ENCODE measurements at regions not wholly inside any gene's neighbourhood (a gene's known extent, or its start where the extent isn't known, plus 50 kb on each side); places are given as distances from the start of the nearest gene placed in this dataset.

DNA sequence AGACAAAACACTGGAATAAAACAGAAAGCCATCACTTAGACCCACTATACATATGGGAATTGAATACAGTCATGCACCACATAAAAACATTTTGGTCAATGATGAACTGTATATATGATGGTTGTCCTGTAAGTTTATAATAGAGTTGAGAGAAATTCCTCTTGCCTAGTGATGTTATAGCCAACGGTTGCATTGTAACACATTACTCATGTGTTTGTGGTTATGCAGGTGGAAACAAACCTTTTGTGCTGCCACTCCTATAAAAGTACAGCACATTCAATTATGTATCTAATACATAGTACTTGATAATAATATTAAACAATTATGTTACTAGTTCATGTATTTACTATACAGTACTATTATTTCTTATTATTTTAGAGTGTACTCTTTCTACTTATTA lies 381.2 kb upstream of the MBL2 start:
- no peak overlapping the region for H3K4me3 ChIP-seq (ENCODE audit: low read depth, low read length)
- no peak for DNase-seq (ENCODE audit: low read depth)
- TF ChIP-seq, protein P1, sequence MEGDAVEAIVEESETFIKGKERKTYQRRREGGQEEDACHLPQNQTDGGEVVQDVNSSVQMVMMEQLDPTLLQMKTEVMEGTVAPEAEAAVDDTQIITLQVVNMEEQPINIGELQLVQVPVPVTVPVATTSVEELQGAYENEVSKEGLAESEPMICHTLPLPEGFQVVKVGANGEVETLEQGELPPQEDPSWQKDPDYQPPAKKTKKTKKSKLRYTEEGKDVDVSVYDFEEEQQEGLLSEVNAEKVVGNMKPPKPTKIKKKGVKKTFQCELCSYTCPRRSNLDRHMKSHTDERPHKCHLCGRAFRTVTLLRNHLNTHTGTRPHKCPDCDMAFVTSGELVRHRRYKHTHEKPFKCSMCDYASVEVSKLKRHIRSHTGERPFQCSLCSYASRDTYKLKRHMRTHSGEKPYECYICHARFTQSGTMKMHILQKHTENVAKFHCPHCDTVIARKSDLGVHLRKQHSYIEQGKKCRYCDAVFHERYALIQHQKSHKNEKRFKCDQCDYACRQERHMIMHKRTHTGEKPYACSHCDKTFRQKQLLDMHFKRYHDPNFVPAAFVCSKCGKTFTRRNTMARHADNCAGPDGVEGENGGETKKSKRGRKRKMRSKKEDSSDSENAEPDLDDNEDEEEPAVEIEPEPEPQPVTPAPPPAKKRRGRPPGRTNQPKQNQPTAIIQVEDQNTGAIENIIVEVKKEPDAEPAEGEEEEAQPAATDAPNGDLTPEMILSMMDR (IDR thresholded peaks at IDR 0.05; ENCODE audit: low read depth, low read length, missing control alignments) = no peak

DNA sequence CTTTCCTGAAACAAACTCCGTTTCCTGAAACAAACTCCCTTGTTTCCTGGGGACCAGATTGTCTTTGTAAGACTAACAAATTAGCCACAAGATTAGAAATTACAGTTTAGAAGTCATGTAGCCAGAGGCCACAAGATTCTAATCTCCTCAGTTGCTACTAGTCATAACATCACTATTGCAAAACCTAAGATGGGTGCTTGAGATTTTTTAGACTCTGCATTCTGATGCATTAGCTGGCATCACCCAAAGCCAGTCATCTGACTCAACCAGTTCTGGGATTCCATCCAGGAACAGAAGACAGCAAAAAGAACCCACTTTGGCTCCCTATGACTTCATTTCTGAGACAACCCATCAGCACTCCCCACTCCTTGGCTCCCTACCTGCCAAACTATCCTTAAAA lies 367.9 kb upstream of the MBL2 start:
- no peak for DNase-seq (ENCODE audit: low read depth)
- TF ChIP-seq, protein P1 (IDR thresholded peaks at IDR 0.05; ENCODE audit: low read depth, low read length, missing control alignments) = no peak
- H3K4me3 ChIP-seq (ENCODE audit: low read depth, low read length) = no peak overlapping the region

DNA sequence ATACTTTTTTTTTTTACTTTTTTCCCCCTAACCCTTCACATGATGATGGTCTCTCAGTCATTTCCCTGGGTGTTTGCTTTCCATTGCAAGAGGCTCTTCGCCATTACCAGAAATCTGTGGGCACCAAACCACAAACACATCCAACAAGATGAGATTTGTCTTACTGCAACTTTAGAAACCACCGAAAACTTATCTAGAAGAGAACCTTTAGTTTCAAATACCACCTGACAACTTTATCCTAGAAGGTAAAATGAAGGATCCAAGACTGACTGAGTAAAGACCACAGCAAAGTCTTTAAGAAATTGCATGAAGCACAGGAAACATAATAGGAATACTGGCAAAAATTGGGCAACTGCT lies 363.3 kb upstream of the MBL2 start:
- no peak for DNase-seq (ENCODE audit: low read depth)
- TF ChIP-seq, protein P1 (IDR thresholded peaks at IDR 0.05; ENCODE audit: low read depth, low read length, missing control alignments) = no peak
- no peak overlapping the region for H3K4me3 ChIP-seq (ENCODE audit: low read depth, low read length)

DNA sequence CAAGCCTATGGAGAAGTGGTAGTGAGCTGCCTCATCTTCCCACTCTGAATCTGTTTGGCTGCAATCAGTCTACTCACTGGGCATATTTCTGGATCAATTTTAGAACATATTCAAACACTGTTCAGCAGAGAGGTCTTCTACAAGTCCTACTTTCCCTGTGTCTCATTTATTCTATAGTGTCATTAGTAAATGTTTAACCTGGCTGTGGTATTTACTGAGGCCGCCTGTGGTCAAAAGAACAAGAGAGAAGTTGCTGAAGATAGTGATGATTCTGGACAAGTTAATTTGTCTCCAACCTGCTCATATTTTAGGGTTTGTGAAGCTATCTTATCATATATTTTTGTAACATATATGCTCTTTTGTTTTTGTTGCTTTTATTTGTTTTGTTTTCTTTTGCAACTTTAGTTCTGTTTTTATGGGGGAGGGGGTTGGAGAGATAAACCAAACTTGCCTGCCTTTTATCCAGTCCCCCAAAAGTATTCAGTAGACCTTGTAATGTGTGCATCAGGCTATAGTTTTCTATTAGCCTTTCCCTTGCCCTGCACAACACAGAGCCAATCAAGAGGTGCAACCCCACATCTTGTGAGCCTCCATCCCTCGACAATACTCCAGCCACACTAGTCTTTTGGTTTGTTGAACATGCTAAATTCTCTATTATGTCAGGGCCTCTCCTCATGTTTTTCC lies 362.8 kb upstream of the MBL2 start:
- no peak for DNase-seq (ENCODE audit: low read depth)
- TF ChIP-seq, protein P1 (IDR thresholded peaks at IDR 0.05; ENCODE audit: low read depth, low read length, missing control alignments) = no peak
- no peak overlapping the region for H3K4me3 ChIP-seq (ENCODE audit: low read depth, low read length)

DNA sequence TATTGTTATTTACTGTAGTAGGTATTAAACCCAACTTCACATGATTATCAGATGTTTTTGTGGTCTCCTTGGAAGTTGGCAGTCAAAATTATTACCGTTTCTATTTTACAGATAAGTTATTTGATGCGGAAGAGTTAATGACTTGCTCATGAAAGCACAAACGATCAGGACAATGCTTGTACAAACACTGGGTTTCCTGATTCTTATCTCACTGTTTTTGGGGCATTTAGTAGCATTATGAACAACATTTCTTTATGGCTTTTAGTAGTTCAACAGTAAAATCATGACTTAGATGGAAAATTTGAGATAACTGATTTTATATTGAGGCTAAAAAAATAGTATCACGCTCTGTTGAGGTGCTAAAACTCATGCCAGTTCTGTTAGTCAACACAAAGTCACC lies 361.5 kb upstream of the MBL2 start:
- TF ChIP-seq, protein P1 (IDR thresholded peaks at IDR 0.05; ENCODE audit: low read depth, low read length, missing control alignments) = no peak
- DNase-seq (ENCODE audit: low read depth) = no peak
- H3K4me3 ChIP-seq (ENCODE audit: low read depth, low read length) = no peak overlapping the region

DNA sequence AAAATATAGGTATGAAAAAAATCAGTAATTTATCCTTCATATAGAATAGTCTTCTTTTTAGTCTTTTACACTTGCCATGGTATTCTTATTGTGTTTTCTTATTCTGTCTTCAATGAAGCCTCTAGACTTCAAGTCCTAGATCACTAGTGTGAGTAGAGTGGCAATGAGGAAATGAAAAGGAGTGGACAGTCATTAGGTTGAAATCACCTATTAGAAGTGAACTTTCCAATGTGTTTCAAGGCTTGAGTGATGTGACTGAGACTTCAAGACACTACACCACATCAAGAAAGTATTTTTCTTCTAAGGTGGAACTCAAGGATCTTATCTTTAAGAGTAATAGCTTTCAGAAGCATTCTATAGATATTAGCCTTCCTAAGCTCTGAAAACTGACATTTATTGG lies 357.8 kb upstream of the MBL2 start:
- TF ChIP-seq, protein P1 (IDR thresholded peaks at IDR 0.05; ENCODE audit: low read depth, low read length, missing control alignments) = no peak
- H3K4me3 ChIP-seq (ENCODE audit: low read depth, low read length) = no peak overlapping the region
- no peak for DNase-seq (ENCODE audit: low read depth)

DNA sequence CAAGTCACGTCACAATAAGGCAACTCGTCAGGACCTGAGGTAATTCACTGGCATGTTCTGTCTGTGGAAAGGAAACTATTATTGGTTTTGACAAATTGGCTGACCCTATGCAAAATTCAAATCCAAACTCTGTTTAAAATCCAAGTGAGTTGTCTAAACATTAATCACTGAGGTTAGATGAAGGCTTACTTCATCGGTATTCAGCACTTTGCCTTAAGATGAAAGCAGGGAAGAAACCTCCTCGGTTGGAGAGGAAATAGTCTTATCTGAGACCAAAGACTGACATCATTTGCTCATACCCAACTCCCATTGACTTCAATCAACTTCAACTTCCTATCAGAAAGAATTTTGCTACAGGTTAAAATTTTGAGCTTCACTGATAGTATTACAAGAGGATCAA lies 355.1 kb upstream of the MBL2 start:
- TF ChIP-seq, protein P1 (IDR thresholded peaks at IDR 0.05; ENCODE audit: low read depth, low read length, missing control alignments) = no peak

More for the DNA sequence above, 355.1 kb upstream of the MBL2 start:
- no peak for DNase-seq (ENCODE audit: low read depth)
- no peak overlapping the region for H3K4me3 ChIP-seq (ENCODE audit: low read depth, low read length)

Data from GM12864 (cell line).